Mesodermal cell (in vitro differentiated cells): ENCODE measurements at regions not wholly inside any gene's neighbourhood (a gene's known extent, or its start where the extent isn't known, plus 50 kb on each side); places are given as distances from the start of the nearest gene placed in this dataset.
A peak's percentile ranks its signal among the peaks of the same experiment; 100 is the strongest.

Experiments
- H3K27ac ChIP-seq: 2 replicates; pipeline ENCODE4 v1.7.0; 2013; ENCODE audit warnings: mild to moderate bottlenecking, low read depth, low read length, moderate library complexity; ENCODE audit not compliant: severe bottlenecking
- H3K36me3 ChIP-seq: 2 replicates; pipeline ENCODE4 v1.7.1; 2013; ENCODE audit warnings: mild to moderate bottlenecking, low read length, moderate library complexity; ENCODE audit not compliant: control insufficient read depth, insufficient read depth
- H3K4me1 ChIP-seq: one replicate; pipeline ENCODE4 v1.7.1; 2013; ENCODE audit warnings: mild to moderate bottlenecking, low read length; ENCODE audit not compliant: insufficient read depth, control insufficient read depth, poor library complexity, severe bottlenecking
- H3K4me3 ChIP-seq: 2 replicates; pipeline ENCODE4 v1.7.0; 2013; ENCODE audit warnings: low read length, control low read depth, mild to moderate bottlenecking; ENCODE audit not compliant: insufficient read depth, poor library complexity, severe bottlenecking; ENCODE audit errors: extremely low read depth
- H3K9me3 ChIP-seq: 2 replicates; pipeline ENCODE4 v1.7.1; 2013; ENCODE audit warnings: mild to moderate bottlenecking, low read length, moderate library complexity; ENCODE audit not compliant: control insufficient read depth
- WGBS, 2 experiments: methylation state at CpG; one replicate each; pipeline ENCODE4 v1.1.5; 2013; ENCODE audit warnings: missing lambda C conversion rate in 2 of 2; ENCODE audit not compliant: insufficient coverage in 2 of 2; 5-methylcytosine and 5-hydroxymethylcytosine counted together

DNA sequence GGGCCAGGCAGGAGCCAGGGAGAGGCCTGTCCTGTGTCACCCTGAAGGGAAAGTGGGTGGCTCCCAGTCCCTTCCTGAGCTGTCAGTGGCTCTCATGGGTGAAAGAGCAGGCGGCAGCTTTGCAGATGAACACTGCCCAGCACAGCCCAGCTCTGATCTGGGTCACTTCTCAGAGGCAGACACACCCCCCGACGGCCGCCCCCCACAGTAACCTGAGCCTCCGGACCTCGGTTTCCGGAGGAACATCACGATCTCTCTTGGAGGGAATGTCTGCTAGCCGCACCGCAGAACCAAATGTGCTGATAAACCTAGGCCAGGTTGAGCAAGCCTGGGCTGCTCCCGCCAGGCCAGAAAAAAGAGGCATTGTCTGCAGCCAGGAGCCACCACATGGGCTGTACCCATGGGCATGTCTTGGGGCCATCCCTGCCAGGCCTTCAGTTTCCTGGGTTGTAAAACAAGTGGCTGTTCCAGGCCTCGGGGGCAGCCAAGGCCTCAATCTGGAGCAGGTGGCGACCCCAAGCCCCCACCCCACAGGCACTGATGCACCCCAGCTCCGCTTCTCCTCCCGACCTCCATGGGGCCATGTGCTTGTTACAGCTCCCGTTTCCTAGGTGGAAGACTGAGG, 57.6 kb downstream of the NCOR2 start:
- Histone ChIP-seq H3K27ac (peak overlapping the region; percentile 79), H3K36me3 (peaks cover 13% of the 10 kb centered on the region), H3K4me1 (peaks cover 45% of the 10 kb centered on the region), H3K4me3 (no peak overlapping the region), H3K9me3 (no peaks in the 10 kb centered on the region)
- WGBS, 2 experiments, result 48 to 65% methylated on average over 15 to 16 of the region's 16 CpGs

DNA sequence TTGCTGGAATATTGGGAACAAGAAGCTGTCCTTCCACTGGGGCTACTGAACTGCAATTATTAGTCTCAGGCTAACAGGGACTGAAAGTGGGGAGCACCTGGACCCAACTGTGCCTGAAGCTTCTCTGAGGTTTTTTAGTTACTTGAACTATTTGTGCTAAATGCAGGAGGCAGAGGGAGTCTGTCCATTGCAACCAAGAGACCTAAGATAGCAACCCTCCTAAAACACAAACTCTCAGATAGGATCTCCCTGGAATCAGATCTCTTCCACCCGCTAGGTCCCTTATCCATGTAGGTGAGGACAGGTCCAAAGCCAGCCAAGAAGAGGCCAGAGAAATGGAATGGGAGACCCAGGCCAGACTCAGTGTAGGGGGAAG, 58.1 kb downstream of the NCOR2 start:
- H3K27ac ChIP-seq, result peak overlapping the region; percentile 79
- peaks cover 50% of the 10 kb centered on the region for H3K4me1 ChIP-seq
- no peaks in the 10 kb centered on the region for H3K9me3 ChIP-seq
- peaks cover 13% of the 10 kb centered on the region for H3K36me3 ChIP-seq
- 89% methylated on average over 1 of the region's 1 CpG; no CpG with 5 or more reads in 1 of the 2 experiments for WGBS, 2 experiments
- no peak overlapping the region for H3K4me3 ChIP-seq

DNA sequence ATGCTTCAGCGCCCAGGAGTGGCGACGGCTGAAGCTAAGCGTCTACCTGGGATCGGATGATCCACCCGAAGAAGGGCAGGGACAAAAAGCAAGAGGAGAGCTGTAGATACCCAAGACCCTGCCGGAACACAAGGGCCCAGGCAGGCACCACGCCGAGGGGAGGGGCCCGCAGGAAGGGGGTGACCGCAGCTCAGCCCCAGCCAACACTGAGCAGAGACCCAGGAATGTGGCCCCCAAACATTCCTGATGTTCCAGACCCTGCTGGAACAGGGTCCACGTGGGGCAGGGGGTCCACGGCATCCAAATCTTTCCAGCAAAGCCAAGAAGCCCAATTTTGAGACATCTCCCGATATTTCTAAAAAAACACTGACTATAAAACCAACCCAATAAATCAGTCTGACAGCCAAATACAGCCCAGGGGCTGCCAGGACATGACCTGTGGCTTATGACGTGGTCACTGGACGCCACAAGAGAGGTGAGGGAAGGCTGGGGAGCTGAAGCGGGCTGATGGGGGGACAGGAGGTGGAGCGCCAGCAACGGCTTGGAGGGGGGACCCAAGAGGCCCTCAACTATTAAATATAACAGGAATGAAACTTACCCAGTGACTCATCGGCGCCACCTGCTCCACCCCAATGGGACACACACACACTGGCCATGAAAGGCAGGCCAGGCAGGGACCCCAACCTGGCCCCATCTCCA, 58.9 kb downstream of the NCOR2 start:
- peak overlapping the region; percentile 58 for H3K27ac ChIP-seq
- 89 to 93% methylated on average over 15 to 16 of the region's 21 CpGs for WGBS, 2 experiments
- H3K4me1 ChIP-seq, result peaks cover 46% of the 10 kb centered on the region
- no peaks in the 10 kb centered on the region for H3K9me3 ChIP-seq
- H3K4me3 ChIP-seq, result no peak overlapping the region
- peaks cover 20% of the 10 kb centered on the region for H3K36me3 ChIP-seq

DNA sequence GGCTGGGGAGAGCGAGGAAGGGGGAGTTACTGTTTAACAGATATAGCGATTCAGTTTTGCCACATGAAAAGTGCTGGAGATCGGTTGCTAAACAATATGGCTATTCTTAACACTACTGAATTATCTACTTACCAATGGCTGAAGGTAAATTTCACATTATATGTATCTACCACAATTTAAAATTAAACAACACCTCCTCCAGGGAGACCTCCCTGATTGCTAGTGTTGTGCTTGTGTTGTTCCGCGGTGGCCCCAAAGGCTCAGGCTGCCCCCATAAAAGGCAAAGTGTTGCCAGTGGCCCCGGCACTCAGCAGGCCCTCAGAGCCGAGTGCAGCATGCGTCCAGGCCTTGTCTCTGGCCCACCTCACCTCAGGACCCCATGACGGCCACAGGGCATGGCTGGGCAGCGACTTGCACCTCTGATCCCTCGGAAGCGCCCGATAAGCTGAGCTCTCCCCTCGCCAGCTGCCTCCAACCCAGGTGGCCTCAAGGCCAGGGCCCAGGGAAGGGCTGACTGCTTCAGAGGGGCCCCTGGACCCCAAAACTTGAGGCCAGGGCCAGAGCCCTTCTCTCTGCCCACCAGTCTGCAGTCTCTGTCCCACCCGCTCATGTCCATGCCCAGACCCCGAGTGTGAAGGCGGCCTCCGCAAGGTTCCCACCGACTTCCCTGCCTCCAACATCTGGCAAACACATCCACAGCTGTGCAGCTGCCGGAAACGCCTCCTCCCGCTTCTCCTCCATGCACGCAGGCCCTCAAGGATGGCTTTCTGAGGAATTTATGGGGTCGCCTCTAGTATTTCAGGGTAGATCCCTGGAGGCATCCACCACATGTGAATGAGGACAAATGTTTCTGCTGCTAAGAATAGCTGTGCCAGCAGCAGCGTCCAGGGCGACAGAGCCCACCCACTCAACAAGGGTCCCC, 60.0 kb downstream of the NCOR2 start:
- peak overlapping the region; percentile 67 for H3K27ac ChIP-seq
- 91 to 96% methylated on average over 22 to 23 of the region's 26 CpGs for WGBS, 2 experiments

DNA sequence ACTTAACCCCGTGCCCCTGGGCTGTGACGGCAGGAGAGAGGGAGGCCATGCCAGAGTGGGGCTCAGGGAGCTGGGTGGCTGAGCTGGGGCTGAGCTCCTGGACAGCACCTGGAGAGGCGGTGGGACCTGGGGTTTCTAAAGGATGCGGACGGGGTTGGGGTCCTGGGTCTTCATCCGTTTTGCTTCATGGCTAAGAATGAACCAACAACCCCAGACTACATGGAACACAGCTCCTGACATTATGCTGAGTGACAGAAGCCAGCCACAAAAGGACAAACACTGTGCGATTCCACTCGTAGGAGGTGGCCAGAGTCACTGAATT, 60.6 kb downstream of the NCOR2 start:
- Histone ChIP-seq H3K9me3 (no peaks in the 10 kb centered on the region), H3K27ac (peak overlapping the region; percentile 67), H3K4me1 (peaks cover 39% of the 10 kb centered on the region), H3K36me3 (peaks cover 10% of the 10 kb centered on the region), H3K4me3 (no peak overlapping the region)
- 83 to 94% methylated on average over 6 to 7 of the region's 8 CpGs for WGBS, 2 experiments

More for the DNA sequence above, 60.0 kb downstream of the NCOR2 start:
- Histone ChIP-seq H3K36me3 (peaks cover 17% of the 10 kb centered on the region), H3K9me3 (no peaks in the 10 kb centered on the region), H3K4me1 (peaks cover 39% of the 10 kb centered on the region), H3K4me3 (no peak overlapping the region)

DNA sequence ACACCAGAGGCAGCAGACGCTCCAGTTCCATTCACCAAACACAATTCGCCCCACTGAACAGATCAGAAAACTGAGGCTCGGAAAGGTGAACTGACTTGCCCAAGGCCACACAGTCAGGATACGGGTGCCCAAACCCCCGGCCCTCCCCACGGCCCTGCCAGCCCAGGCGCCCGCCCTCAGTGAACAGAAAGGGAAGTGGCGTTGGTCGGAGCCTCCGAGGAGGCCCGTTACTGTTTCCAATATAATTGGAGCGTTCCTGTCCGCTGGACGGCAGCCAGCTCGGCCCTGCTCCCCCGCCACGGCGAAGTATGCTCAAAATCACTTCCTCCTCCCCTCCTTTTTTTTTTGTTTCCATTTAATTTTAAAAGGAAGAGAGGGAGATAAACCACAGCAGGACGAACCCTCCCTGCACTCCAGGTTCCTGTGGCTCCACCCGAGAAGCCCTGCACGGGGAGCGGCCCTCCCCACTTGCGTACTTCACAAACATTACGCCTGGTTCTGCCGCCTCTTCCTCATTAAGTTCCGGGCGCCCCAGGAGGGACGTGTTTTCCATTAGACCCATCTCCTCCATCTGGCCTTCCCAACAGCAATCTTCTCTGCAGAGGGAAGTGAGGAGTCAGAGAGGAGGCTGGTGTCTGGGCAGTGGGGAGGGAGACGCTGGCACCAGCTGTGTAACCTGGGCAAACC, 61.1 kb downstream of the NCOR2 start:
- no peak overlapping the region for H3K4me3 ChIP-seq
- H3K9me3 ChIP-seq, result no peaks in the 10 kb centered on the region
- H3K36me3 ChIP-seq, result peaks cover 6% of the 10 kb centered on the region
- H3K27ac ChIP-seq, result peak overlapping the region; percentile 67
- WGBS, 2 experiments, result 86 to 89% methylated on average over 7 to 19 of the region's 30 CpGs
- H3K4me1 ChIP-seq, result peaks cover 44% of the 10 kb centered on the region

DNA sequence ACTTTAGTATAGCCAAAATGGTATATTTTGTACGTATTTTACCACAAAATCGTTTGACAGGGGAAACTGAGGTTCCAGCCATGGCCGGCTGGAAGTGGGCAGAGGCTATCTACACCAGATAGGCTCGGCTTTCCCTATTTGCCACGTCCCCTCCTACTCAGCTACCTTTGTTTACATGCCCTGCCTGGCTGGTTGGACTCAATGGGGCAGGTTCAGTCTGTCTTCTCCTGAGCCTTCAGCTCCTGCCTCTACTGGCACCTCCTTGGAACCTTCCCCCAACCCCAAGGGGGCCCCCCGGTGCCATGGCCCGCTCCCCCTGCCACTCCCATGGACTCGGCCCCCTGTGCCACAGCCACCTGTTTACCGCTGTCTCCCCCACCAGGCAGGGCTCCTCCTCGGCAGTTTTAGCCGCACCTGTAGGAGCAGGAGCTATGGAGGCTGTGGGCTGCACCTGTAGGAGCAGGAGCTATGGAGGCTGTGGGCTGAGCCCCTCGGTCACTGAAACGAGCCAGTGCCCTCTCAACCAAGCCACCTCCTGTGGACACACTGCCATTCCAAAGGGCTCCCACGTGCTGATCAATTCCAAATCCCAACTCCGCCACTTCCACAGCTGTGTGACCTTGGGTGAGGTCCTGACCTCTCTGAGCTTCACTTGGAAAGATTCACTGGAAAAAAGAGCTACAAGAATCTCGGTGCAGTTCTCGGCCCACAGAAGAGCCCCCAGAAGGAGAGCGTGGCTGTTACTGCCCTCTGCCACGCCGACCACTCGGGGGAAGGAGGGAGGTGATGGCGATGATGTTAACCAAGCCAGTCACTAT, 62.2 kb downstream of the NCOR2 start:
- peaks cover 50% of the 10 kb centered on the region for H3K4me1 ChIP-seq
- 88% methylated on average over 16 to 17 of the region's 22 CpGs for WGBS, 2 experiments
- no peaks in the 10 kb centered on the region for H3K9me3 ChIP-seq
- no peak overlapping the region for H3K4me3 ChIP-seq
- no peak overlapping the region for H3K27ac ChIP-seq
- H3K36me3 ChIP-seq, result peaks cover 6% of the 10 kb centered on the region

DNA sequence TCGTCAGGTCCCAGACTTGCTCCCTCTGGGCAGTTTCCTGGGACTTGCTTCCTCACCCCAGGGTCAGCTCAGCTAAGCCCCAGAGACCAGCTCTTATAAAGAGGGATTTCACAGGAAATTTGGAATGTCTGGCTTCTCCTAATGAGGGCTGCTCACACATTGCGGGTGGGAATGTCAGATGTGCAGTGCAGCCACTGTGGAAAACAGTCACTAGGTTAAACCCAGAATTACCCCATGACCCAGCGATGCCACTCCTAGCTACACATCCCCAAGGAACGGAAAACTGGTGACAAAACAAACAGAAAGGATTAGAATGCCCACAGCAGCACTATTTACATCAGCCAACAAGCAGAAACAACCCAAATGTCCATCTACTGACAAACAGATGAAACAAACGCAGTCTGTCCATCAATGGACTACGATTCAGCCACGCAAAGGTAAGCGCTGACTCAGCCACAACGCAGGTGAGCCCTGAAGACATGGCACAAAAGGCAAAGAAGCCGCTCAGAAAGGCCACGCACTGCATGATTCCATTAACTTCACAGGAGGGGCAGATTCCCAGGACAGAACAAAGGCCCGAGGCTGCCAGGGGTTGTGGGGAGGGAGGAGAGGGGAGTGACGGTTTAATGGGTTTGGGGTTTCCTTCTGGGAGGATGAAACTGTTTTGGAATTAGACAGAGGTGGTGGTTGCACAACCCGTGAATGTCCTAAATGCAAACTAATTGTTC, 63.0 kb downstream of the NCOR2 start:
- 64 to 71% methylated on average over 13 to 14 of the region's 14 CpGs for WGBS, 2 experiments
- no peak overlapping the region for H3K27ac ChIP-seq
- H3K9me3 ChIP-seq, result no peaks in the 10 kb centered on the region
- peaks cover 6% of the 10 kb centered on the region for H3K36me3 ChIP-seq
- peaks cover 50% of the 10 kb centered on the region for H3K4me1 ChIP-seq
- no peak overlapping the region for H3K4me3 ChIP-seq

DNA sequence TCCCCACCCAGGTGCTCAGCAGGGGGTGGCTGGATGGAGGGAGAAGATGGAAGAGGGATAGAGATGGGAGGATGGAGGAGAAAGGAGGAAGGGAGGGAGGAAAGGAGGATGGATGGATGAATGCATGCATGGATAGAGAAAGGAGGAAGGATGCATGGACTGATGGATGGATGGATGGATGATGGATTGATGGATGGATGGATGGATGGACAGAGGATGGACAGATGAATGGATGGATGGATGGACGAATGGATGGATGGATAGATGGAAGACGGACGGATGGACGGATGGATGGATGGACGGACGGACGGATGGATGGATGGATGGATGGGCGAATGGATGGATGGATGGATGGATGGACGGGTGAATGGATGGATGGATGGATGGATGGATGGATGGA, 64.1 kb downstream of the NCOR2 start:
- 88 to 98% methylated on average over 7 to 9 of the region's 9 CpGs for WGBS, 2 experiments
- H3K9me3 ChIP-seq, result no peaks in the 10 kb centered on the region
- peaks cover 55% of the 10 kb centered on the region for H3K4me1 ChIP-seq

More for the DNA sequence above, 64.1 kb downstream of the NCOR2 start:
- H3K4me3 ChIP-seq, result no peak overlapping the region
- H3K27ac ChIP-seq, result no peak overlapping the region
- peaks cover 9% of the 10 kb centered on the region for H3K36me3 ChIP-seq
